HCT116 (cell line): ENCODE measurements at regions not wholly inside any gene's neighbourhood (a gene's known extent, or its start where the extent isn't known, plus 50 kb on each side); places are given as distances from the start of the nearest gene placed in this dataset.

ENCODE experiments used
- ATAC-seq: fragments of 200-7000 bp; cut with Tn5 transposase; 2 replicates; pipeline ENCODE4 v1.9.1; 2020; ENCODE audit warnings: mild to moderate bottlenecking, moderate library complexity
- BruUV-seq: library from RNA; stranded (reverse); fragments of 400-500 nt; replicated peaks from 2 replicates; lab custom pipeline; 2021; lab: Mats Ljungman, UMichigan
- CTCF ChIA-PET: fragments of 300-600 bp; sonication (Branson Sonifier 250); formaldehyde crosslinking; loops from one replicate; lab custom pipeline; 2021; ENCODE audit warnings: antibody characterized with exemption; lab: Charles Lee
- POLR2A ChIA-PET: fragments of 300-600, 350-600 bp; sonication (Branson Sonifier 250); formaldehyde crosslinking; loops from one replicate; lab custom pipeline; 2021; ENCODE audit warnings: antibody characterized with exemption; lab: Charles Lee
- RAD21 ChIA-PET, 2 experiments: fragments of 300-600 bp; sonication (Branson Sonifier 250); formaldehyde crosslinking; loops; one replicate each; lab custom pipeline; 2023; ENCODE audit warnings: low total read pairs in 2 of 2; ENCODE audit not compliant: uncharacterized antibody in 2 of 2, unreplicated experiment in 2 of 2, low non-redundant PET in 1 of 2; lab: Charles Lee
- DNase-seq: peaks from one replicate; pipeline ENCODE4 v3.0.0-alpha.2; 2010; ENCODE audit warnings: low read depth, low spot score
- H2AFZ ChIP-seq: fragments of 200-600 bp; shearing (Covaris generic), sonication (generic); 2 replicates; pipeline ENCODE4 v1.6.1; 2017; ENCODE audit warnings: low read depth, mixed run types, mixed read lengths, antibody characterized with exemption, low read length; ENCODE audit not compliant: poor library complexity, severe bottlenecking
- H3K27ac ChIP-seq: 2 replicates; pipeline ENCODE4 v1.5.1; 2012; ENCODE audit warnings: low read depth, low read length
- H3K27me3 ChIP-seq: fragments of 200-600 bp; sonication (generic); 2 replicates; pipeline ENCODE4 v1.6.1; 2016; ENCODE audit warnings: mixed run types, low read length, mixed read lengths; ENCODE audit not compliant: insufficient read depth
- H3K36me3 ChIP-seq, 2 experiments: fragments of 200-500 bp in 1 of 2; fragments of 200-600 bp in 1 of 2; sonication (Bioruptor generic) in 1 of 2; sonication (generic) in 1 of 2; 2 replicates each; pipeline versions ENCODE4 v1.5.1 to v1.6.1; 2014 to 2016; ENCODE audit warnings: low read length in 2 of 2, inconsistent platforms in 1 of 2, mixed read lengths in 1 of 2, mixed run types in 1 of 2; ENCODE audit not compliant: insufficient read depth in 2 of 2, control insufficient read depth in 1 of 2
- H3K4me1 ChIP-seq, 2 experiments: fragments of 200-600 bp in 1 of 2; sonication (generic) in 1 of 2; 2 replicates each; pipeline versions ENCODE4 v1.5.1 to v1.6.1; 2012 to 2017; ENCODE audit warnings: low read length in 2 of 2, inconsistent platforms in 1 of 2, mild to moderate bottlenecking in 1 of 2, mixed read lengths in 1 of 2, mixed run types in 1 of 2, moderate library complexity in 1 of 2; ENCODE audit not compliant: insufficient read depth in 2 of 2, control insufficient read depth in 1 of 2
- H3K4me2 ChIP-seq: fragments of 200-600 bp; sonication (generic); 2 replicates; pipeline ENCODE4 v1.6.1; 2017; ENCODE audit warnings: mixed run types, low read length, mixed read lengths
- H3K4me3 ChIP-seq, 2 experiments: fragments of 200-600 bp in 1 of 2; sonication (generic) in 1 of 2; replicated peaks in 1 of 2; 2 replicates each; pipeline ENCODE4 v1.5.1; 2011 to 2016; ENCODE audit warnings: low read length in 2 of 2, control low read depth in 1 of 2, low read depth in 1 of 2, mild to moderate bottlenecking in 1 of 2, mixed read lengths in 1 of 2, mixed run types in 1 of 2
- H3K79me2 ChIP-seq: fragments of 200-600 bp; sonication (generic); 2 replicates; pipeline ENCODE4 v1.6.1; 2017; ENCODE audit warnings: mild to moderate bottlenecking, mixed run types, low read length, moderate library complexity, mixed read lengths; ENCODE audit not compliant: insufficient read depth
- H3K9ac ChIP-seq: fragments of 200-600 bp; sonication (generic); 2 replicates; pipeline ENCODE4 v1.6.1; 2016; ENCODE audit warnings: low read length, mixed read lengths
- H3K9me2 ChIP-seq: fragments of 200-600 bp; sonication (generic), shearing (Covaris generic); 2 replicates; pipeline ENCODE4 v1.6.1; 2017; ENCODE audit warnings: mixed run types, mild to moderate bottlenecking, moderate library complexity; ENCODE audit not compliant: insufficient read depth
- H3K9me3 ChIP-seq, 2 experiments: fragments of 200-500 bp in 1 of 2; fragments of 200-600 bp in 1 of 2; sonication (Bioruptor generic) in 1 of 2; sonication (generic) in 1 of 2; 2 replicates each; pipeline ENCODE4 v1.6.1; 2014 to 2017; ENCODE audit warnings: low read length in 2 of 2, mixed read lengths in 2 of 2, inconsistent platforms in 1 of 2, low read depth in 1 of 2, mild to moderate bottlenecking in 1 of 2, mixed run types in 1 of 2, moderate library complexity in 1 of 2; ENCODE audit not compliant: control insufficient read depth in 1 of 2, insufficient read depth in 1 of 2
- H4K20me1 ChIP-seq: fragments of 200-600 bp; sonication (generic), shearing (Covaris generic); 2 replicates; pipeline ENCODE4 v1.6.1; 2017; ENCODE audit warnings: mixed run types, mild to moderate bottlenecking, moderate library complexity; ENCODE audit not compliant: insufficient read depth
- ATF3 ChIP-seq: IDR thresholded peaks from 2 replicates; pipeline ENCODE4 v1.6.1; 2012
- EGR1 ChIP-seq: IDR thresholded peaks from 2 replicates; pipeline ENCODE4 v1.6.1; 2012; ENCODE audit warnings: low read depth
- ELF1 ChIP-seq: IDR thresholded peaks from 2 replicates; pipeline ENCODE4 v1.6.1; 2012; ENCODE audit warnings: low read depth, borderline replicate concordance
- MAX ChIP-seq: IDR thresholded peaks from 2 replicates; pipeline ENCODE4 v1.6.1; 2012
- SP1 ChIP-seq: IDR thresholded peaks from 2 replicates; pipeline ENCODE4 v1.6.1; 2012; ENCODE audit warnings: low read depth
- ZBTB33 ChIP-seq: IDR thresholded peaks from 2 replicates; pipeline ENCODE4 v1.6.1; 2011; ENCODE audit warnings: mild to moderate bottlenecking, low read length, moderate library complexity; ENCODE audit not compliant: insufficient replicate concordance; ENCODE audit errors: extremely low read depth
- ZFX ChIP-seq: fragments of 450-650 bp; IDR thresholded peaks from 2 replicates; pipeline ENCODE4 v1.6.1; 2017
- ZNF274 ChIP-seq: fragments of 200-500 bp; sonication (Bioruptor generic); IDR thresholded peaks from 2 replicates; pipeline ENCODE4 v1.6.1; 2014; ENCODE audit warnings: mild to moderate bottlenecking, low read depth, low read length, inconsistent platforms
- intact Hi-C: fragments of 100-400 bp; cut with micrococcal nuclease; formaldehyde crosslinking; loops from 2 replicates; pipeline ENCODE4 v1.10.0; 2022

DNA sequence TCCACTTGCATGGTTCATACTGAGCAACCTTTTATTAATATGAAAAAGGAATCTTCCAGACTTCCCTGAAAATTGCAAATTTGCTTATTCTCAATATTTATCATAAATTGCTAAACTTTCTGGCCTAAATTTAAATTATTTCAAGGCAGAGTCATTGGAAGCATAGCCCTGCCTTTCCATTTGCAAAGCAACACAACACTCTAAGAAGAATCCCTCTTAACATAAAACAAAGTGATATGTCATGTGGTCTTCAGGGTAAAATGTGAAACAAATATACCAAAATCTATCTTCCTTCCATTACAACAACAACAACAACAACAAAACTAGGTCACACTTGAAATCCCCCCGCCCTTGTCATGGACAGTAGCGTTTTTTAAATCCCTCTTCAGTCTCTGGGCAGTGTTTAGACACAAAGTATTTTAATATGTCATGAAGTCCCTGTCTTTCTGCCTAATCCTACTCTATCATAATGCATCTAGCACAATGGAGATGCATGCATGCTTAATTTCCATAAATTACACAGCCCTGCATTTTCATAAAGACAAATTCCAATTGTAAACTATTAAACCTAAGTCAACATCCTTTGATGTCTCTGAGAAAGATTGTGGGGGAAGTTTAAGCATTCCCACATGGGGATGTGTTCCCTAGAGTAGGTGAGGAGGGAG, 668.9 kb upstream of the LCORL start:
- ChIA-PET CTCF (no interaction called here), RAD21 (no interaction called here), POLR2A (no interaction called here)
- Histone ChIP-seq H3K4me2 (no peak overlapping the region), H2AFZ (no peak overlapping the region), H3K4me1 (no peaks in the 10 kb centered on the region), H3K27me3 (no peaks in the 10 kb centered on the region; the same call in 1 of the 2 replicates), H3K9ac (no peak overlapping the region), H4K20me1 (no peaks in the 10 kb centered on the region), H3K79me2 (no peaks in the 10 kb centered on the region), H3K36me3 (no peaks in the 10 kb centered on the region), H3K27ac (no peak overlapping the region), H3K4me3 (no peak overlapping the region), H3K9me3 (no peaks in the 10 kb centered on the region), H3K9me2 (no peaks in the 10 kb centered on the region)
- no peak for ATAC-seq
- BruUV-seq: no TSS peak
- TF ChIP-seq ZNF274: no peak
- TF ChIP-seq ZFX: no peak
- TF ChIP-seq SP1: no peak
- no peak for TF ChIP-seq ELF1
- TF ChIP-seq EGR1: no peak
- no peak for TF ChIP-seq ATF3
- no peak for TF ChIP-seq ZBTB33
- no peak for TF ChIP-seq MAX
- no peak for DNase-seq
- intact Hi-C loops: loop anchor here (10.0 kb wide), 1 partner anchor 1734 kb away; no protein-coding TSS in a partner anchor
